ENCODE measurements at regions not wholly inside any gene's neighbourhood (a gene's known extent, or its start where the extent isn't known, plus 50 kb on each side); places are given as distances from the start of the nearest gene placed in this dataset.

DNA sequence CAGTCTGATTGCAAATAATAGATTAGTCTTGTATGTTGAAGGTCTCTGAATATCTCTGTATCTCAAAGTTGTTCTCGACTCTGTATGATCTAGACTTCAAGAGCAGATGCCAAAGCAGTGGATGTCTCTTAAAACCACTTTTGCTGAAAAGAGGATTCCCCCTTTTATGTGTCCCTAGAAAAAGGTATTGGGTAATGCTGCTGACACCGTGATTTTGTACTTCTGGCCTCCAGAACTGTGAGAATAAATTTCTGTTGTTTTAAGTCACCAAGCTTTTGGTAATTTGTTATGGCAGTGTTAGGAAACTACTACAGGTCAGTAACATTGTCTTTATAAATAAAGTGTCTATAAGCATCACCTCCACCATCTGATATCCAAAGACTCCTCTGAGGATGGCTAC is 85.3 kb upstream of the PIK3R1 start:
- Histone ChIP-seq H4K20me1 (ENCODE audit: control insufficient read depth, insufficient read depth) (no peaks in the 10 kb centered on the region), H3K4me3 (no peak overlapping the region), H3K79me2 (ENCODE audit: control insufficient read depth, insufficient read depth, low read length) (no peaks in the 10 kb centered on the region), H3K27ac (ENCODE audit: control insufficient read depth, insufficient read depth) (no peak overlapping the region), H3K4me2 (ENCODE audit: control insufficient read depth, insufficient read depth) (no peak overlapping the region), H2AFZ (ENCODE audit: control insufficient read depth, low read depth, low read length) (no peak overlapping the region), H3K9ac (ENCODE audit: control insufficient read depth, insufficient read depth, low read length) (no peak overlapping the region), H3K27me3 (replicated peaks in 1 of 2; ENCODE audit: control insufficient read depth in 2 of 2, insufficient read depth in 2 of 2, low read length in 1 of 2) (no peaks in the 10 kb centered on the region), H3K36me3 (ENCODE audit: control insufficient read depth in 2 of 2, insufficient read depth in 2 of 2, low read length in 1 of 2) (no peaks in the 10 kb centered on the region), H3K9me3 (replicated peaks; ENCODE audit: control insufficient read depth, insufficient read depth, low read length) (no peaks in the 10 kb centered on the region), H3K4me1 (ENCODE audit: control insufficient read depth, insufficient read depth, low read length) (no peaks in the 10 kb centered on the region)
- in situ Hi-C loops (cut with MboI), result no loop called here
- ChIA-PET POLR2A (no interaction called here), CTCF (no interaction called here), RAD21 (ENCODE audit: unreplicated experiment) (no interaction called here), SMC1A (ENCODE audit: uncharacterized antibody, unreplicated experiment) (interaction anchor here (0.6 kb wide), 1 partner anchor 461 kb away, joined by 3 read pairs; no protein-coding TSS in a partner anchor)
- ATAC-seq (no peak), DNase-seq (ENCODE audit: low read depth, low spot score) (no peak), FAIRE-seq (no peak)
- 48% methylated on average over 2 of the region's 2 CpGs for WGBS (ENCODE audit: insufficient coverage, insufficient replicate concordance, low lambda C conversion rate, missing lambda C conversion rate)
- BruUV-seq (replicated peaks), result no TSS peak
- intact Hi-C loops (cut with micrococcal nuclease; ENCODE audit: unreplicated experiment), result no loop called here
- TF ChIP-seq ASH2L (IDR thresholded peaks at IDR 0.05; ENCODE audit: borderline replicate concordance, low read depth) (no peak), HDGF (IDR thresholded peaks at IDR 0.05) (no peak), ZNF622 (IDR thresholded peaks at IDR 0.05) (no peak), POLR2A (IDR thresholded peaks at IDR 0.05; ENCODE audit: low read depth, low read length) (no peak), PRDM15 (CRISPR knock-in tag; IDR thresholded peaks at IDR 0.05) (no peak), RB1 (IDR thresholded peaks at IDR 0.05; ENCODE audit: borderline replicate concordance) (no peak), POLR2AphosphoS2 (IDR thresholded peaks at IDR 0.05; ENCODE audit: low read depth, low read length) (no peak), MEF2A (IDR thresholded peaks at IDR 0.05; ENCODE audit: insufficient read depth, low read depth, low read length) (no peak), PKNOX1 (IDR thresholded peaks at IDR 0.05) (no peak), DPF2 (IDR thresholded peaks at IDR 0.05) (no peak)
- TF ChIP-seq, protein P1, sequence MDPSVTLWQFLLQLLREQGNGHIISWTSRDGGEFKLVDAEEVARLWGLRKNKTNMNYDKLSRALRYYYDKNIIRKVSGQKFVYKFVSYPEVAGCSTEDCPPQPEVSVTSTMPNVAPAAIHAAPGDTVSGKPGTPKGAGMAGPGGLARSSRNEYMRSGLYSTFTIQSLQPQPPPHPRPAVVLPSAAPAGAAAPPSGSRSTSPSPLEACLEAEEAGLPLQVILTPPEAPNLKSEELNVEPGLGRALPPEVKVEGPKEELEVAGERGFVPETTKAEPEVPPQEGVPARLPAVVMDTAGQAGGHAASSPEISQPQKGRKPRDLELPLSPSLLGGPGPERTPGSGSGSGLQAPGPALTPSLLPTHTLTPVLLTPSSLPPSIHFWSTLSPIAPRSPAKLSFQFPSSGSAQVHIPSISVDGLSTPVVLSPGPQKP (IDR thresholded peaks at IDR 0.05; ENCODE audit: low read depth, low read length), result no peak
- TF ChIP-seq, protein P2, sequence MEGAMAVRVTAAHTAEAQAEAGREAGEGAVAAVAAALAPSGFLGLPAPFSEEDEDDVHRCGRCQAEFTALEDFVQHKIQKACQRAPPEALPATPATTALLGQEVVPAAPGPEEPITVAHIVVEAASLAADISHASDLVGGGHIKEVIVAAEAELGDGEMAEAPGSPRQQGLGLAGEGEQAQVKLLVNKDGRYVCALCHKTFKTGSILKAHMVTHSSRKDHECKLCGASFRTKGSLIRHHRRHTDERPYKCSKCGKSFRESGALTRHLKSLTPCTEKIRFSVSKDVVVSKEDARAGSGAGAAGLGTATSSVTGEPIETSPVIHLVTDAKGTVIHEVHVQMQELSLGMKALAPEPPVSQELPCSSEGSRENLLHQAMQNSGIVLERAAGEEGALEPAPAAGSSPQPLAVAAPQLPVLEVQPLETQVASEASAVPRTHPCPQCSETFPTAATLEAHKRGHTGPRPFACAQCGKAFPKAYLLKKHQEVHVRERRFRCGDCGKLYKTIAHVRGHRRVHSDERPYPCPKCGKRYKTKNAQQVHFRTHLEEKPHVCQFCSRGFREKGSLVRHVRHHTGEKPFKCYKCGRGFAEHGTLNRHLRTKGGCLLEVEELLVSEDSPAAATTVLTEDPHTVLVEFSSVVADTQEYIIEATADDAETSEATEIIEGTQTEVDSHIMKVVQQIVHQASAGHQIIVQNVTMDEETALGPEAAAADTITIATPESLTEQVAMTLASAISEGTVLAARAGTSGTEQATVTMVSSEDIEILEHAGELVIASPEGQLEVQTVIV (IDR thresholded peaks at IDR 0.05; ENCODE audit: borderline replicate concordance, partially characterized antibody), result no peak
- TF ChIP-seq, protein P3, sequence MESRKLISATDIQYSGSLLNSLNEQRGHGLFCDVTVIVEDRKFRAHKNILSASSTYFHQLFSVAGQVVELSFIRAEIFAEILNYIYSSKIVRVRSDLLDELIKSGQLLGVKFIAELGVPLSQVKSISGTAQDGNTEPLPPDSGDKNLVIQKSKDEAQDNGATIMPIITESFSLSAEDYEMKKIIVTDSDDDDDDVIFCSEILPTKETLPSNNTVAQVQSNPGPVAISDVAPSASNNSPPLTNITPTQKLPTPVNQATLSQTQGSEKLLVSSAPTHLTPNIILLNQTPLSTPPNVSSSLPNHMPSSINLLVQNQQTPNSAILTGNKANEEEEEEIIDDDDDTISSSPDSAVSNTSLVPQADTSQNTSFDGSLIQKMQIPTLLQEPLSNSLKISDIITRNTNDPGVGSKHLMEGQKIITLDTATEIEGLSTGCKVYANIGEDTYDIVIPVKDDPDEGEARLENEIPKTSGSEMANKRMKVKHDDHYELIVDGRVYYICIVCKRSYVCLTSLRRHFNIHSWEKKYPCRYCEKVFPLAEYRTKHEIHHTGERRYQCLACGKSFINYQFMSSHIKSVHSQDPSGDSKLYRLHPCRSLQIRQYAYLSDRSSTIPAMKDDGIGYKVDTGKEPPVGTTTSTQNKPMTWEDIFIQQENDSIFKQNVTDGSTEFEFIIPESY (IDR thresholded peaks at IDR 0.05), result no peak
